ENCODE measurements at regions not wholly inside any gene's neighbourhood (a gene's known extent, or its start where the extent isn't known, plus 50 kb on each side); places are given as distances from the start of the nearest gene placed in this dataset.

DNA sequence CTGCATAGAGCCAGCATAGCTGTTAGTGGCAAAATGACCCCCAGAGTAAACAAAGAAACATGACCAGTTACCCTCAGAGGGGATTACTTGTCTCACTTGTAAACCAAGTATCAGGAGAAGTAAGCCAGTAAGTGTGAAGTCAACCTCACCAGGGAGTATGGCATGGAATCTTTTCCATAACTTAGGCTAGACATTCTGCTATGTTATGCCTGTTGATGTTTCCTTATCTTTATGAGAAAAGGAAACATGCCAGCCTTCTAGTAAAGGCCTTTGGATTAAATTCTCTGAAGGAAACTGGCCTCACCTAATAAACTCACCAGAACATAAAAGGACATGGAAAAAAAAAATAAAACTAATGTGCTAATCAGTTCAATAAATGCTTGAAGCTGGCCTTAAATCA lies 87.7 kb downstream of the SEM1 start:
- no peaks in the 10 kb centered on the region for H3K9me3 ChIP-seq (ENCODE audit: severe bottlenecking)
- H3K4me3 ChIP-seq (ENCODE audit: low read depth, low read length): no peak overlapping the region
- no peak for DNase-seq
- H3K27ac ChIP-seq: no peak overlapping the region
- no peaks in the 10 kb centered on the region for H3K36me3 ChIP-seq
- TF ChIP-seq CTCF (IDR thresholded peaks at IDR 0.05; ENCODE audit: low read depth, low read length): no peak
- no peaks in the 10 kb centered on the region for H3K27me3 ChIP-seq (ENCODE audit: insufficient read depth, low read depth, severe bottlenecking)

- TF ChIP-seq CTCF (IDR thresholded peaks at IDR 0.05; ENCODE audit: low read depth, low read length): no peak
- no peak for DNase-seq
These were observed 95.3 kb downstream of the SEM1 start for GRCh38 chr7:96614154-96614867.

DNA sequence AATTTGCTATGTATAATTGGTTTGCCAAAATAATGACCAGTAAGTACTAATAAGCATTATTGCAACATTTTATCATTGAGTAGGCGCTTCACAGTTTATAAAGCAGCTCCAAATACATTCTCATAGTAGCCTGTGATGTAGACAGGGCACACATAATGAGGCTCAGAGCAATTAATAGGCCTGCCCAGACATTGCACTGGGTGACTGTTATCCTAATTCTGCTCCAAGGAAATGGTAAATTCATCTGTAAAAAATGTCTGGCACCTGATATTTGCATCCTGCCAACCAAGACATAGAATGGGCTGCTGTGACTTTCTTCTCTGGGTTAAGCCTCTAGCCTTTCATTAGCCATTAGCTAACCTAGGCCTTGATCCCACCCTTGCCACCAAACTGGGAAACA lies 97.6 kb downstream of the SEM1 start:
- H3K4me3 ChIP-seq (ENCODE audit: low read depth, low read length): no peak overlapping the region
- no peaks in the 10 kb centered on the region for H3K27me3 ChIP-seq (ENCODE audit: insufficient read depth, low read depth, severe bottlenecking)
- no peak for TF ChIP-seq CTCF (IDR thresholded peaks at IDR 0.05; ENCODE audit: low read depth, low read length)
- H3K9me3 ChIP-seq (ENCODE audit: severe bottlenecking): no peaks in the 10 kb centered on the region
- DNase-seq: no peak
- no peaks in the 10 kb centered on the region for H3K36me3 ChIP-seq
- no peak overlapping the region for H3K27ac ChIP-seq

More at GRCh38 chr7:96614154-96614867, 95.3 kb downstream of the SEM1 start:
- no peaks in the 10 kb centered on the region for H3K36me3 ChIP-seq
- H3K27ac ChIP-seq: no peak overlapping the region
- no peaks in the 10 kb centered on the region for H3K9me3 ChIP-seq (ENCODE audit: severe bottlenecking)
- no peaks in the 10 kb centered on the region for H3K27me3 ChIP-seq (ENCODE audit: insufficient read depth, low read depth, severe bottlenecking)
- H3K4me3 ChIP-seq (ENCODE audit: low read depth, low read length): no peak overlapping the region

DNA sequence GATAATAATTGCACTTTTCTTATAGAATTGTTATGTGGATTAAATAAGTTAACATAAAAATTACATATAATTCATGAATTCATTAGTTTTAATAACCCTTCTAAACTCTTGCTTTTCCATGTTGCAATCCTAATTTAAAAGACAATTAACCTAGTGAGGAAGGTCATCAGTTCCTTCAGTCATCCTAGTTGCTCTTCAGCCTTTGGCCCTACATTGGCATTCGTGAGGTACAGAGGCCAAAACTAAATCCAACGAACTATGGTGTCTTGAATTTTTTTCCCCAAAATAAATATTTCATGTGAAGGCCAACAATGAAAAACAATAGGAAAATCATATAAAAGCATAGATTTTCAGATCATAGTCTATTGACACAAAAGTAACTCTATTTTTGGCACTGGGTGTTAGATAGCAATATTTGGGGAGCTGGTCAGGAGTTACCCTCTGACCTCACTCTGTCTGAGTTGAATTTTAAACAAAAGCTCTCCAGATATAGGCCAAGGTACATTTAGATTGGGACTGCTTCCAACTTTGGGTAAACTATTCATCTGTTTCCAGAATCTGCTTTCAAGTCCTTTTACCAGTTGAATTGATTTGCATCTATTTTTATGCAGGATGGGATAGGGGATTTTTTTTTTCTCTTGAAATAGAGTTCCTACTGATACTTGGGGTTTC lies 104.5 kb downstream of the SEM1 start:
- Histone ChIP-seq H3K27me3 (ENCODE audit: insufficient read depth, low read depth, severe bottlenecking) (no peaks in the 10 kb centered on the region), H3K4me3 (ENCODE audit: low read depth, low read length) (no peak overlapping the region), H3K27ac (no peak overlapping the region)

DNA sequence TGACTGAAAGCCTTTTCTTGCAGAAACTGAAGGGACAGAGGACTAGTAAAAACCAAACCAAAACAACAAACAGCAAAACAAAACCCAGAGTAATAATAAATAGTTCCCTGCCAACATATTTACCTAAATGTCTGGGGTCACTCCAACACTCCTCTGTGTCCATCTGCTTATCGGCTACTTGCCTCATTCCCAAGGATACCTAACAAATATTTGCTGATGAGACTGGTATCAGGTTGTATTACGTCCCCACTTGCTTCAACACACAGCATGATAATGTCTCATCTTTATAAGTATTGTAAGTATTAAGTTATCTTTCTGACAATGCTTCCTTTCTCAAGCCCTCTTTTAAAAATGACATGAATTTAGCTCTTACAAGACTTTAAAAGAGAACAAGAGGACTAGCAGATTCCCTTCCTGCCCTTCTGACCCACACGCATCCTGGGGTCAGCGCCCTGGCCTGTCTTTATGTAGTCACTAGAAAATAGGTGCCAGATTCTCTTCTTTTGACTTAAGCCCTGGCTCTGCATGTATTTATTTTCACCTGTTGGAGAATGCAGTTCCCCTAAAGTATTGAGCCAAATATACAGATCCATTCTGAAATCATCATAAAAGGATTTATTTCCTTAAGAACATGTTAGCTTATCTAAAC lies 110.2 kb downstream of the SEM1 start:
- no peaks in the 10 kb centered on the region for H3K27me3 ChIP-seq (ENCODE audit: insufficient read depth, low read depth, severe bottlenecking)
- no peak overlapping the region for H3K4me3 ChIP-seq (ENCODE audit: low read depth, low read length)
- no peaks in the 10 kb centered on the region for H3K36me3 ChIP-seq
- TF ChIP-seq CTCF (IDR thresholded peaks at IDR 0.05; ENCODE audit: low read depth, low read length): no peak
- DNase-seq: no peak
- H3K27ac ChIP-seq: no peak overlapping the region
- no peaks in the 10 kb centered on the region for H3K9me3 ChIP-seq (ENCODE audit: severe bottlenecking)

More for the DNA sequence above, 104.5 kb downstream of the SEM1 start:
- Histone ChIP-seq H3K9me3 (ENCODE audit: severe bottlenecking) (no peaks in the 10 kb centered on the region), H3K36me3 (no peaks in the 10 kb centered on the region)
- no peak for TF ChIP-seq CTCF (IDR thresholded peaks at IDR 0.05; ENCODE audit: low read depth, low read length)
- no peak for DNase-seq

Measured in WERI-Rb-1 (cell line).